WTC11 (cell line): ENCODE measurements at regions not wholly inside any gene's neighbourhood (a gene's known extent, or its start where the extent isn't known, plus 50 kb on each side); places are given as distances from the start of the nearest gene placed in this dataset.

ENCODE experiments used
- ATAC-seq: fragments of 200-7000 bp; cut with Tn5 transposase; 2 replicates; pipeline ENCODE4 v1.10.0; 2021; ENCODE audit warnings: mild to moderate bottlenecking, moderate library complexity
- CTCF ChIA-PET: fragments of 300-600 bp; sonication (Branson Sonifier 250); formaldehyde crosslinking; loops from one replicate; lab custom pipeline; 2021; ENCODE audit warnings: antibody characterized with exemption; lab: Charles Lee
- POLR2A ChIA-PET: fragments of 350-600 bp; sonication (Branson Sonifier 250); formaldehyde crosslinking; loops from one replicate; lab custom pipeline; 2021; ENCODE audit warnings: antibody characterized with exemption; lab: Charles Lee
- DNase-seq: peaks from one replicate; pipeline ENCODE4 v3.0.0; 2021; ENCODE audit warnings: low spot score
- H3K27ac Mint-ChIP-seq: 2 replicates; pipeline ENCODE4 v1.8.0; 2021; ENCODE audit warnings: mixed read lengths
- H3K27me3 Mint-ChIP-seq: 2 replicates; pipeline ENCODE4 v1.8.0; 2021; ENCODE audit warnings: low read depth, mild to moderate bottlenecking, moderate library complexity, mixed read lengths
- H3K36me3 Mint-ChIP-seq: 2 replicates; pipeline ENCODE4 v1.8.0; 2021; ENCODE audit warnings: mixed read lengths
- H3K4me1 Mint-ChIP-seq: 2 replicates; pipeline ENCODE4 v1.8.0; 2022; ENCODE audit warnings: mixed read lengths
- H3K4me3 Mint-ChIP-seq: 2 replicates; pipeline ENCODE4 v1.8.0; 2021; ENCODE audit warnings: mild to moderate bottlenecking, moderate library complexity, mixed read lengths
- H3K9me3 Mint-ChIP-seq: 2 replicates; pipeline ENCODE4 v1.8.0; 2021; ENCODE audit warnings: mixed read lengths
- CBFB ChIP-seq: sonication (generic); formaldehyde crosslinking; IDR thresholded peaks from 2 replicates; pipeline ENCODE4 v1.8.1; 2022; ENCODE audit warnings: mild to moderate bottlenecking, low read depth, missing genetic modification reagents
- E2F5 ChIP-seq: sonication (generic); formaldehyde crosslinking; IDR thresholded peaks from 2 replicates; pipeline ENCODE4 v1.8.1; 2022; ENCODE audit warnings: mild to moderate bottlenecking, moderate library complexity, missing genetic modification reagents
- ESRRA ChIP-seq: sonication (generic); formaldehyde crosslinking; IDR thresholded peaks from 2 replicates; pipeline ENCODE4 v1.8.1; 2022; ENCODE audit warnings: mild to moderate bottlenecking, missing genetic modification reagents, borderline replicate concordance
- ETV6 ChIP-seq: sonication (generic); formaldehyde crosslinking; IDR thresholded peaks from 2 replicates; pipeline ENCODE4 v1.8.1; 2022; ENCODE audit warnings: mild to moderate bottlenecking, missing genetic modification reagents
- FOXK1 ChIP-seq: sonication (generic); formaldehyde crosslinking; IDR thresholded peaks from 2 replicates; pipeline ENCODE4 v1.8.0; 2022; ENCODE audit warnings: mild to moderate bottlenecking, moderate library complexity, missing genetic modification reagents
- FOXP1 ChIP-seq: sonication (generic); formaldehyde crosslinking; IDR thresholded peaks from 2 replicates; pipeline ENCODE4 v1.8.0; 2022; ENCODE audit warnings: missing genetic modification reagents, mild to moderate bottlenecking, moderate library complexity, borderline replicate concordance
- GRHL2 ChIP-seq: fragments of 250-450 bp; sonication (Bioruptor Pico); IDR thresholded peaks from 2 replicates; pipeline ENCODE4 v1.8.0; 2022; ENCODE audit warnings: mild to moderate bottlenecking, moderate library complexity; ENCODE audit not compliant: insufficient replicate concordance, severe bottlenecking
- IRF2 ChIP-seq: sonication (generic); formaldehyde crosslinking; IDR thresholded peaks from 2 replicates; pipeline ENCODE4 v1.8.0; 2022; ENCODE audit warnings: low read depth, missing genetic modification reagents, borderline replicate concordance
- MAX ChIP-seq: sonication (generic); formaldehyde crosslinking; IDR thresholded peaks from 2 replicates; pipeline ENCODE4 v1.8.0; 2022; ENCODE audit warnings: mild to moderate bottlenecking, missing genetic modification reagents
- SMAD3 ChIP-seq: sonication (generic); formaldehyde crosslinking; IDR thresholded peaks from 2 replicates; pipeline ENCODE4 v1.8.0; 2022; ENCODE audit warnings: missing genetic modification reagents, mild to moderate bottlenecking, borderline replicate concordance
- SMAD4 ChIP-seq: sonication (generic); formaldehyde crosslinking; IDR thresholded peaks from 2 replicates; pipeline ENCODE4 v1.8.0; 2022; ENCODE audit warnings: mild to moderate bottlenecking, missing genetic modification reagents
- TCF7 ChIP-seq: sonication (generic); formaldehyde crosslinking; IDR thresholded peaks from 2 replicates; pipeline ENCODE4 v1.8.0; 2022; ENCODE audit warnings: mild to moderate bottlenecking, low read depth, missing genetic modification reagents, moderate library complexity
- TP53 ChIP-seq: sonication (generic); formaldehyde crosslinking; IDR thresholded peaks from 2 replicates; pipeline ENCODE4 v1.8.1; 2023; ENCODE audit warnings: mild to moderate bottlenecking, missing genetic modification reagents
- ZBTB43 ChIP-seq: sonication (generic); formaldehyde crosslinking; IDR thresholded peaks from 2 replicates; pipeline ENCODE4 v1.8.1; 2023; ENCODE audit warnings: mild to moderate bottlenecking, missing genetic modification reagents
- ZNF121 ChIP-seq: sonication (generic); formaldehyde crosslinking; IDR thresholded peaks from 2 replicates; pipeline ENCODE4 v1.8.0; 2023; ENCODE audit warnings: missing genetic modification reagents
- ZNF281 ChIP-seq: sonication (generic); formaldehyde crosslinking; IDR thresholded peaks from 2 replicates; pipeline ENCODE4 v1.8.0; 2023; ENCODE audit warnings: mild to moderate bottlenecking, missing genetic modification reagents
- ZNF396 ChIP-seq: fragments of 250-450 bp; sonication (Bioruptor Pico); IDR thresholded peaks from 2 replicates; pipeline ENCODE4 v1.8.0; 2021; ENCODE audit warnings: mild to moderate bottlenecking, moderate library complexity, borderline replicate concordance
- ZNF423 ChIP-seq: fragments of 250-450 bp; sonication (Bioruptor Pico); IDR thresholded peaks from 2 replicates; pipeline ENCODE4 v2.1.2; 2022; ENCODE audit warnings: mild to moderate bottlenecking, moderate library complexity
- TF ChIP-seq, protein P1 (sequence below): sonication (generic); formaldehyde crosslinking; IDR thresholded peaks from 2 replicates; pipeline ENCODE4 v1.8.1; 2023; ENCODE audit warnings: mild to moderate bottlenecking, missing genetic modification reagents, moderate library complexity
- TF ChIP-seq, protein P2 (sequence below): fragments of 250-450 bp; sonication (Bioruptor Pico); IDR thresholded peaks from 2 replicates; pipeline ENCODE4 v1.9.0; 2021; ENCODE audit warnings: mild to moderate bottlenecking
- TF ChIP-seq, protein P3 (sequence below): sonication (generic); formaldehyde crosslinking; IDR thresholded peaks from 2 replicates; pipeline ENCODE4 v1.8.1; 2022; ENCODE audit warnings: missing genetic modification reagents, borderline replicate concordance

- ATAC-seq: no peak
- POLR2A ChIA-PET: no interaction called here
- H3K27ac Mint-ChIP-seq: no peak overlapping the region
These were observed 295.9 kb upstream of the ADGRL4 start for GRCh38 chr1:79302380-79302930.

DNA sequence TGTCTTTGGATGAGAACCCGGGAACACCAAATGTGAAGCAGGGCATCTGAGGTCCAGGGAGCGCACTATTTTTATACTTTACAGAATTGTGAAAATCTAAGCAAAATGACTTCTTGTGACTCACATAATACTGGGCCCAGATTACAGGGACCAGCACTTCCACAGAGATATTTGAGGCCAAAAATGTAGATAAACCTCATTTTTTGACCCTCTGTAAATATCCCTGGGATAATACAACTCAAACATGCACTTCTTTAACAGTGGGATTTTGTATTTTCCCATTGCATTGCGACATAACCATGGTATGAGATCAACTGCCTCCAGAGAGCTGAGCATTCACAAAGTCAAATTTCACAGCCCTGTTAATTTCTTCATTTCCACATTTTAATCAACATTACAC, 289.4 kb upstream of the ADGRL4 start:
- no peak for ATAC-seq
- TF ChIP-seq, protein P1, sequence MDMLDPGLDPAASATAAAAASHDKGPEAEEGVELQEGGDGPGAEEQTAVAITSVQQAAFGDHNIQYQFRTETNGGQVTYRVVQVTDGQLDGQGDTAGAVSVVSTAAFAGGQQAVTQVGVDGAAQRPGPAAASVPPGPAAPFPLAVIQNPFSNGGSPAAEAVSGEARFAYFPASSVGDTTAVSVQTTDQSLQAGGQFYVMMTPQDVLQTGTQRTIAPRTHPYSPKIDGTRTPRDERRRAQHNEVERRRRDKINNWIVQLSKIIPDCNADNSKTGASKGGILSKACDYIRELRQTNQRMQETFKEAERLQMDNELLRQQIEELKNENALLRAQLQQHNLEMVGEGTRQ (CRISPR knock-in tag): no peak
- TF ChIP-seq MAX (no peak), IRF2 (CRISPR knock-in tag) (no peak), ESRRA (CRISPR knock-in tag) (no peak), GRHL2 (CRISPR knock-in tag) (no peak), ZNF121 (CRISPR knock-in tag) (no peak), SMAD4 (no peak), ZNF396 (CRISPR knock-in tag) (no peak), ZNF281 (CRISPR knock-in tag) (no peak), E2F5 (CRISPR knock-in tag) (no peak)
- TF ChIP-seq, protein P2, sequence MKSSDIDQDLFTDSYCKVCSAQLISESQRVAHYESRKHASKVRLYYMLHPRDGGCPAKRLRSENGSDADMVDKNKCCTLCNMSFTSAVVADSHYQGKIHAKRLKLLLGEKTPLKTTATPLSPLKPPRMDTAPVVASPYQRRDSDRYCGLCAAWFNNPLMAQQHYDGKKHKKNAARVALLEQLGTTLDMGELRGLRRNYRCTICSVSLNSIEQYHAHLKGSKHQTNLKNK (CRISPR knock-in tag): no peak
- TF ChIP-seq, all 79 proteins: peak for 0
- H3K4me1 Mint-ChIP-seq: peaks cover 6% of the 10 kb centered on the region; the same call in 1 of the 2 replicates
- ChIA-PET POLR2A (no interaction called here), CTCF (interaction anchor here (1.0 kb wide), 1 partner anchor 455 kb away, joined by 3 read pairs; no protein-coding TSS in a partner anchor)
- DNase-seq: no peak
- H3K27me3 Mint-ChIP-seq: no peaks in the 10 kb centered on the region
- H3K27ac Mint-ChIP-seq: no peak overlapping the region
- H3K36me3 Mint-ChIP-seq: no peaks in the 10 kb centered on the region
- H3K9me3 Mint-ChIP-seq: no peaks in the 10 kb centered on the region
- H3K4me3 Mint-ChIP-seq: no peak overlapping the region

More at GRCh38 chr1:79302380-79302930, 295.9 kb upstream of the ADGRL4 start:
- H3K4me3 Mint-ChIP-seq: no peak overlapping the region
- CTCF ChIA-PET: no interaction called here
- no peaks in the 10 kb centered on the region for H3K9me3 Mint-ChIP-seq
- H3K27me3 Mint-ChIP-seq: no peaks in the 10 kb centered on the region
- no peak for DNase-seq
- peaks cover 22% of the 10 kb centered on the region for H3K4me1 Mint-ChIP-seq
- H3K36me3 Mint-ChIP-seq: no peaks in the 10 kb centered on the region
- TF ChIP-seq FOXK1 (CRISPR knock-in tag) (no peak), TP53 (CRISPR knock-in tag) (no peak), CBFB (no peak), SMAD3 (no peak), FOXP1 (CRISPR knock-in tag) (no peak), ETV6 (CRISPR knock-in tag) (no peak), TCF7 (no peak)
- TF ChIP-seq, all 79 proteins: peak for 0

DNA sequence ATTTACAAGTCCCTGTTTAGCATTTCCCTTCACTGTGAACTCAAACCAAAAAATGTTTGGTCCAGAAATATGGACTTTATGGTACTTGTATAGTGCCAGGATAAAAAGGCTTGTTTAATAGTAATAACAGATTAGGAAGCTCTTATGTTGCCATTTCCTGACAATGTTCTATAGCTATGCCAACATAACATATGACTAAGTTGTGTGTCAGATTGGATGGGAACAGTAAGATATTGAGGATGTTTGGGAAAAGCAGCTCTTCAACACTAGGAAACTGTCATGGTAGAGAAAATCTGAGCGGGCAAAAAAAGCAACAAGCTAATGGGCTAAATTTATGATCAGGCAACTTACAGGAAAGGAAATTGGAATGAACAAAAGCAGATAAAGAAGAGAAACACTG, 287.1 kb upstream of the ADGRL4 start:
- ChIA-PET CTCF (no interaction called here), POLR2A (no interaction called here)
- Mint-ChIP-seq H3K36me3 (no peaks in the 10 kb centered on the region), H3K4me3 (no peak overlapping the region), H3K27ac (no peak overlapping the region), H3K27me3 (no peaks in the 10 kb centered on the region), H3K9me3 (no peaks in the 10 kb centered on the region), H3K4me1 (peaks cover 6% of the 10 kb centered on the region; the same call in 1 of the 2 replicates)
- DNase-seq (no peak), ATAC-seq (no peak)
- TF ChIP-seq, protein P3, sequence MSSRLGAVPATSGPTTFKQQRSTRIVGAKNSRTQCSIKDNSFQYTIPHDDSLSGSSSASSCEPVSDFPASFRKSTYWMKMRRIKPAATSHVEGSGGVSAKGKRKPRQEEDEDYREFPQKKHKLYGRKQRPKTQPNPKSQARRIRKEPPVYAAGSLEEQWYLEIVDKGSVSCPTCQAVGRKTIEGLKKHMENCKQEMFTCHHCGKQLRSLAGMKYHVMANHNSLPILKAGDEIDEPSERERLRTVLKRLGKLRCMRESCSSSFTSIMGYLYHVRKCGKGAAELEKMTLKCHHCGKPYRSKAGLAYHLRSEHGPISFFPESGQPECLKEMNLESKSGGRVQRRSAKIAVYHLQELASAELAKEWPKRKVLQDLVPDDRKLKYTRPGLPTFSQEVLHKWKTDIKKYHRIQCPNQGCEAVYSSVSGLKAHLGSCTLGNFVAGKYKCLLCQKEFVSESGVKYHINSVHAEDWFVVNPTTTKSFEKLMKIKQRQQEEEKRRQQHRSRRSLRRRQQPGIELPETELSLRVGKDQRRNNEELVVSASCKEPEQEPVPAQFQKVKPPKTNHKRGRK (CRISPR knock-in tag): no peak
- TF ChIP-seq ZNF423 (CRISPR knock-in tag) (no peak), ZBTB43 (CRISPR knock-in tag) (no peak), E2F5 (CRISPR knock-in tag) (no peak)
